ENCODE measurements at regions not wholly inside any gene's neighbourhood (a gene's known extent, or its start where the extent isn't known, plus 50 kb on each side); places are given as distances from the start of the nearest gene placed in this dataset.

DNA sequence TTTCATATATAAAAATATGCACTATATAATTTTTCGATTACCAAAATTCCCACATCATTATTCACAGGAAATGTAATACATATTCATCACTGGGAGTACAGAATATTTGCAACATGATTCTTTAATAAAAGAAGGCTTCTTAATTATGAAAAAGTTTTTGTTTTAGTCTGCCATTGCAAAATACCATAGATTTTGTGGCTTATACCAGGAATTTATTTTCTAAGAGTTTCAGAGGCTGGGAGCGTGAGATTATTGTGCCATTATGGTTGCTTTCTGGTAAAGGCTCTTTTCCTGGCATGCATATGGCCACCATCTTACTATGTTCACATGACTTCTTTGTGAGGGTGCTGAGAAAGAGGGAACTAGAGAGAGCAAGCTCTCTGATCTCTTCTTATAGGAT, 306.9 kb upstream of the ADGRB3 start:
- intact Hi-C loops (cut with micrococcal nuclease; ENCODE audit: unreplicated experiment) (no loop called here), in situ Hi-C loops (cut with MboI) (no loop called here)
- Histone ChIP-seq H3K4me1 (ENCODE audit: control insufficient read depth, insufficient read depth, low read length) (no peaks in the 10 kb centered on the region), H3K27ac (ENCODE audit: control insufficient read depth, insufficient read depth) (no peak overlapping the region), H3K4me2 (ENCODE audit: control insufficient read depth, insufficient read depth) (no peak overlapping the region), H4K20me1 (ENCODE audit: control insufficient read depth, insufficient read depth) (no peaks in the 10 kb centered on the region), H2AFZ (ENCODE audit: control insufficient read depth, low read depth, low read length) (no peak overlapping the region), H3K27me3 (replicated peaks in 1 of 2; ENCODE audit: control insufficient read depth in 2 of 2, insufficient read depth in 2 of 2, low read length in 1 of 2) (no peaks in the 10 kb centered on the region), H3K4me3 (no peak overlapping the region), H3K36me3 (ENCODE audit: control insufficient read depth in 2 of 2, insufficient read depth in 2 of 2, low read length in 1 of 2) (no peaks in the 10 kb centered on the region), H3K9me3 (replicated peaks; ENCODE audit: control insufficient read depth, insufficient read depth, low read length) (no peaks in the 10 kb centered on the region), H3K9ac (ENCODE audit: control insufficient read depth, insufficient read depth, low read length) (no peak overlapping the region), H3K79me2 (ENCODE audit: control insufficient read depth, insufficient read depth, low read length) (no peaks in the 10 kb centered on the region)
- no TSS peak for BruUV-seq (replicated peaks)
- ChIA-PET CTCF (no interaction called here), POLR2A (no interaction called here), RAD21 (ENCODE audit: unreplicated experiment) (no interaction called here), SMC1A (ENCODE audit: uncharacterized antibody, unreplicated experiment) (no interaction called here)
- 36% methylated on average over 2 of the region's 2 CpGs for WGBS (ENCODE audit: insufficient coverage, insufficient replicate concordance, low lambda C conversion rate, missing lambda C conversion rate)
- TF ChIP-seq NFYB (IDR thresholded peaks at IDR 0.05; ENCODE audit: insufficient read depth, low read depth, low read length) (no peak), SREBF2 (IDR thresholded peaks at IDR 0.05; ENCODE audit: low read length) (no peak), SUZ12 (IDR thresholded peaks at IDR 0.05; ENCODE audit: unreplicated experiment) (no peak), GABPA (IDR thresholded peaks at IDR 0.05; ENCODE audit: low read depth) (no peak), GATAD2B (conservative IDR thresholded peaks at IDR 0.05; ENCODE audit: low read depth) (no peak), HDAC2 (IDR thresholded peaks at IDR 0.05) (no peak), NFXL1 (IDR thresholded peaks at IDR 0.05; ENCODE audit: borderline replicate concordance) (no peak)
- FAIRE-seq (no peak), DNase-seq (ENCODE audit: low read depth, low spot score) (no peak), ATAC-seq (no peak)

DNA sequence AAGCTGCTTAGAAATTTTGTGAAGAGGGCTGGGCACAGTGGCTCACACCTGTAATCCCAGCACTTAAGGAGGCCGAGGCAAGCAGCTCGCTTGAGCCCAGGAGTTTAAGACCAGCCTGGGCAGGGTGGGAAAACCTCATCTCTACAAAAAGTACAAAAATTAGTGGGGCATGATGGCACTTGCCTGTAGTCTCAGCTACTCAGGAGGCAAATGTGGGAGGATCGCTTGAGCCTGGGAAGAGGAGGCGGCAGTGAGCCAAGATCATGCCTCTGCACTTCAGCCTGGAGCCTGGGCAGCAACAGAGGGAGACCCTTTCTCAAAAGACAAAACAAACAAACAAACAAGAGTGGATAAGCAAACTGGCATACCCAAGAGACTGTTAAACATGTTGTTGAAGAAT, 308.3 kb upstream of the ADGRB3 start:
- Histone ChIP-seq H2AFZ (ENCODE audit: control insufficient read depth, low read depth, low read length) (no peak overlapping the region), H3K4me1 (ENCODE audit: control insufficient read depth, insufficient read depth, low read length) (no peaks in the 10 kb centered on the region), H3K79me2 (ENCODE audit: control insufficient read depth, insufficient read depth, low read length) (no peaks in the 10 kb centered on the region), H3K4me3 (no peak overlapping the region), H4K20me1 (ENCODE audit: control insufficient read depth, insufficient read depth) (no peaks in the 10 kb centered on the region), H3K27ac (ENCODE audit: control insufficient read depth, insufficient read depth) (no peak overlapping the region), H3K9me3 (replicated peaks; ENCODE audit: control insufficient read depth, insufficient read depth, low read length) (no peaks in the 10 kb centered on the region), H3K36me3 (ENCODE audit: control insufficient read depth in 2 of 2, insufficient read depth in 2 of 2, low read length in 1 of 2) (no peaks in the 10 kb centered on the region), H3K9ac (ENCODE audit: control insufficient read depth, insufficient read depth, low read length) (no peak overlapping the region), H3K4me2 (ENCODE audit: control insufficient read depth, insufficient read depth) (no peak overlapping the region), H3K27me3 (replicated peaks in 1 of 2; ENCODE audit: control insufficient read depth in 2 of 2, insufficient read depth in 2 of 2, low read length in 1 of 2) (no peaks in the 10 kb centered on the region)
- FAIRE-seq (no peak), DNase-seq (ENCODE audit: low read depth, low spot score) (no peak), ATAC-seq (no peak)
- ChIA-PET CTCF (interaction anchor here (0.6 kb wide), 1 partner anchor 1031 kb away, joined by 3 read pairs; no protein-coding TSS in a partner anchor), RAD21 (ENCODE audit: unreplicated experiment) (no interaction called here), POLR2A (no interaction called here), SMC1A (ENCODE audit: uncharacterized antibody, unreplicated experiment) (no interaction called here)
- in situ Hi-C loops (cut with MboI) (no loop called here), intact Hi-C loops (cut with micrococcal nuclease; ENCODE audit: unreplicated experiment) (no loop called here)
- 33% methylated on average over 4 of the region's 4 CpGs for WGBS (ENCODE audit: insufficient coverage, insufficient replicate concordance, low lambda C conversion rate, missing lambda C conversion rate)
- no TSS peak for BruUV-seq (replicated peaks)
- TF ChIP-seq MTA3 (IDR thresholded peaks at IDR 0.05; ENCODE audit: borderline replicate concordance, low read length) (no peak), GABPA (IDR thresholded peaks at IDR 0.05; ENCODE audit: low read depth) (no peak), ESRRA (IDR thresholded peaks at IDR 0.05; ENCODE audit: low read length) (no peak), SRF (IDR thresholded peaks at IDR 0.05; ENCODE audit: low read depth in 2 of 2, low read length in 2 of 2) (no peak), SIN3A (IDR thresholded peaks at IDR 0.05; ENCODE audit: low read depth, low read length) (no peak), CBFB (IDR thresholded peaks at IDR 0.05; ENCODE audit: low read depth) (no peak), STAT1 (conservative IDR thresholded peaks at IDR 0.05) (no peak)
- TF ChIP-seq, protein P1, sequence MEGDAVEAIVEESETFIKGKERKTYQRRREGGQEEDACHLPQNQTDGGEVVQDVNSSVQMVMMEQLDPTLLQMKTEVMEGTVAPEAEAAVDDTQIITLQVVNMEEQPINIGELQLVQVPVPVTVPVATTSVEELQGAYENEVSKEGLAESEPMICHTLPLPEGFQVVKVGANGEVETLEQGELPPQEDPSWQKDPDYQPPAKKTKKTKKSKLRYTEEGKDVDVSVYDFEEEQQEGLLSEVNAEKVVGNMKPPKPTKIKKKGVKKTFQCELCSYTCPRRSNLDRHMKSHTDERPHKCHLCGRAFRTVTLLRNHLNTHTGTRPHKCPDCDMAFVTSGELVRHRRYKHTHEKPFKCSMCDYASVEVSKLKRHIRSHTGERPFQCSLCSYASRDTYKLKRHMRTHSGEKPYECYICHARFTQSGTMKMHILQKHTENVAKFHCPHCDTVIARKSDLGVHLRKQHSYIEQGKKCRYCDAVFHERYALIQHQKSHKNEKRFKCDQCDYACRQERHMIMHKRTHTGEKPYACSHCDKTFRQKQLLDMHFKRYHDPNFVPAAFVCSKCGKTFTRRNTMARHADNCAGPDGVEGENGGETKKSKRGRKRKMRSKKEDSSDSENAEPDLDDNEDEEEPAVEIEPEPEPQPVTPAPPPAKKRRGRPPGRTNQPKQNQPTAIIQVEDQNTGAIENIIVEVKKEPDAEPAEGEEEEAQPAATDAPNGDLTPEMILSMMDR (IDR thresholded peaks at IDR 0.05 in 2 of 3, conservative IDR thresholded peaks at IDR 0.05 in 1 of 3; ENCODE audit: control insufficient read depth in 2 of 3, extremely low read depth in 1 of 3, insufficient read depth in 1 of 3, low read depth in 3 of 3, low read length in 3 of 3): no peak
- TF ChIP-seq, protein P2, sequence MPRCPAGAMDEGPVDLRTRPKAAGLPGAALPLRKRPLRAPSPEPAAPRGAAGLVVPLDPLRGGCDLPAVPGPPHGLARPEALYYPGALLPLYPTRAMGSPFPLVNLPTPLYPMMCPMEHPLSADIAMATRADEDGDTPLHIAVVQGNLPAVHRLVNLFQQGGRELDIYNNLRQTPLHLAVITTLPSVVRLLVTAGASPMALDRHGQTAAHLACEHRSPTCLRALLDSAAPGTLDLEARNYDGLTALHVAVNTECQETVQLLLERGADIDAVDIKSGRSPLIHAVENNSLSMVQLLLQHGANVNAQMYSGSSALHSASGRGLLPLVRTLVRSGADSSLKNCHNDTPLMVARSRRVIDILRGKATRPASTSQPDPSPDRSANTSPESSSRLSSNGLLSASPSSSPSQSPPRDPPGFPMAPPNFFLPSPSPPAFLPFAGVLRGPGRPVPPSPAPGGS (IDR thresholded peaks at IDR 0.05; ENCODE audit: borderline replicate concordance, insufficient read depth, low read depth, low read length, poor library complexity, severe bottlenecking): no peak
- TF ChIP-seq, protein P3, sequence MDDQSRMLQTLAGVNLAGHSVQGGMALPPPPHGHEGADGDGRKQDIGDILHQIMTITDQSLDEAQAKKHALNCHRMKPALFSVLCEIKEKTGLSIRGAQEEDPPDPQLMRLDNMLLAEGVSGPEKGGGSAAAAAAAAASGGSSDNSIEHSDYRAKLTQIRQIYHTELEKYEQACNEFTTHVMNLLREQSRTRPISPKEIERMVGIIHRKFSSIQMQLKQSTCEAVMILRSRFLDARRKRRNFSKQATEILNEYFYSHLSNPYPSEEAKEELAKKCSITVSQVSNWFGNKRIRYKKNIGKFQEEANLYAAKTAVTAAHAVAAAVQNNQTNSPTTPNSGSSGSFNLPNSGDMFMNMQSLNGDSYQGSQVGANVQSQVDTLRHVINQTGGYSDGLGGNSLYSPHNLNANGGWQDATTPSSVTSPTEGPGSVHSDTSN (IDR thresholded peaks at IDR 0.05; ENCODE audit: insufficient replicate concordance, low read depth, low read length): no peak
